Glutamatergic neuron (in vitro differentiated cells): ENCODE measurements at regions not wholly inside any gene's neighbourhood (a gene's known extent, or its start where the extent isn't known, plus 50 kb on each side); places are given as distances from the start of the nearest gene placed in this dataset.

Source experiments
- DNase-seq: peaks from one replicate; pipeline ENCODE4 v3.0.0; 2022
- H3K27ac Mint-ChIP-seq: one replicate; pipeline ENCODE4 v1.8.0; 2020; ENCODE audit warnings: mild to moderate bottlenecking, mixed read lengths, inconsistent platforms; ENCODE audit not compliant: unreplicated experiment
- H3K27me3 Mint-ChIP-seq: one replicate; pipeline ENCODE4 v1.8.0; 2020; ENCODE audit warnings: mild to moderate bottlenecking, moderate library complexity, mixed read lengths, inconsistent platforms; ENCODE audit not compliant: unreplicated experiment
- H3K36me3 Mint-ChIP-seq: one replicate; pipeline ENCODE4 v1.8.0; 2020; ENCODE audit warnings: mild to moderate bottlenecking, mixed read lengths, inconsistent platforms; ENCODE audit not compliant: unreplicated experiment
- H3K4me1 Mint-ChIP-seq: one replicate; pipeline ENCODE4 v1.8.0; 2020; ENCODE audit warnings: mild to moderate bottlenecking, low read depth, mixed read lengths, inconsistent platforms; ENCODE audit not compliant: unreplicated experiment
- H3K4me3 Mint-ChIP-seq: one replicate; pipeline ENCODE4 v1.8.0; 2020; ENCODE audit warnings: mild to moderate bottlenecking, mixed read lengths, inconsistent platforms; ENCODE audit not compliant: unreplicated experiment
- H3K9me3 Mint-ChIP-seq: one replicate; pipeline ENCODE4 v1.8.0; 2020; ENCODE audit warnings: mild to moderate bottlenecking, moderate library complexity, mixed read lengths, inconsistent platforms; ENCODE audit not compliant: unreplicated experiment
- TF ChIP-seq, protein P1 (sequence below): fragments of 200-600 bp; sonication (generic); IDR thresholded peaks from one replicate; pipeline ENCODE4 v1.5.0; 2021; ENCODE audit not compliant: partially characterized antibody, unreplicated experiment

DNA sequence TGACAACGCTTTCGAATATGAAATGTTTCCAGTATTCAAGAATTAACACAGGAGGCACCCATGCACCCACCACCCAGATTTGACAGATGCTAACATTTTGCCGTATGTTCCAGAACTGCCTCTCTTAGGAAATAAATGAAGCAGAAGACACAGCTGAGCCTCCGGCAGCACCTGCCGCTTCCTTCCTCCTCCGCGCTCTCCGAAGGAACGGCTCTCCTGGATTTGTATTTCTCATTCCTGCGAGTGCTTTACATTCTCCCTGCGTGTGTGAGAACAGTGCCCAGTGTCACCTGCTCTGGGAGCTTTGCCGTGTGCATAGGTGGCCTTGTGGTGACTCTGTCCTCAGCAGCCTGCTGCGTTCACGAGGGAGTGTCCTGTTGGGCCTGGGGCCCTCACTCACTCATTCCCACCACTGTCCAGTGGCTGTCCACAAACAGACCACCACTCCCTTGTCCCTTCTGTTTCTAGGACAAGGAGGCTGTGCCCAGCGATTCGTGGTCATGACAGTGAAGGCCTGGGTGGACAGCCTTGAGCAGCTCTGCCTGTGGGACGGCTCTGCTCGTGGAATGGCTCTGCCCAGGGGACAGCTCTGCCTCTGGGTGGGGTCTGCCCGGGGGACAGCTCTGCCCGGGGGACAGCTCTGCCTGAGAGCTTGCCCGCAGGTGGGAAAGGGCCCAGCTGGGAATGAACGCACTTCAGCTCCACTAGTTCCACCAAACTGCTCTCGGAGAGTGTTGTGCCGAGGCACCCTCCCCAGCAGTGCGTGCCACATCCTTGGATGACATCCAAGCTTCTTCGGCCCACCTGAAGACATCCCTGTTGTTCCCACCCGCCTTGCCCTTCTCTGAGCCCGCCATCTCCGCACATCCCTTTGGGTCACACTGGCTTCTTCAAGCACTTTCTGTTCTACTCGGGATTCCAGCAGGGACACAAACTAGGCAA, 170.5 kb upstream of the PPP1R26 start:
- no peak overlapping the region for H3K4me3 Mint-ChIP-seq
- TF ChIP-seq, protein P1, sequence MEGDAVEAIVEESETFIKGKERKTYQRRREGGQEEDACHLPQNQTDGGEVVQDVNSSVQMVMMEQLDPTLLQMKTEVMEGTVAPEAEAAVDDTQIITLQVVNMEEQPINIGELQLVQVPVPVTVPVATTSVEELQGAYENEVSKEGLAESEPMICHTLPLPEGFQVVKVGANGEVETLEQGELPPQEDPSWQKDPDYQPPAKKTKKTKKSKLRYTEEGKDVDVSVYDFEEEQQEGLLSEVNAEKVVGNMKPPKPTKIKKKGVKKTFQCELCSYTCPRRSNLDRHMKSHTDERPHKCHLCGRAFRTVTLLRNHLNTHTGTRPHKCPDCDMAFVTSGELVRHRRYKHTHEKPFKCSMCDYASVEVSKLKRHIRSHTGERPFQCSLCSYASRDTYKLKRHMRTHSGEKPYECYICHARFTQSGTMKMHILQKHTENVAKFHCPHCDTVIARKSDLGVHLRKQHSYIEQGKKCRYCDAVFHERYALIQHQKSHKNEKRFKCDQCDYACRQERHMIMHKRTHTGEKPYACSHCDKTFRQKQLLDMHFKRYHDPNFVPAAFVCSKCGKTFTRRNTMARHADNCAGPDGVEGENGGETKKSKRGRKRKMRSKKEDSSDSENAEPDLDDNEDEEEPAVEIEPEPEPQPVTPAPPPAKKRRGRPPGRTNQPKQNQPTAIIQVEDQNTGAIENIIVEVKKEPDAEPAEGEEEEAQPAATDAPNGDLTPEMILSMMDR = no peak
- peaks cover 22% of the 10 kb centered on the region for H3K4me1 Mint-ChIP-seq
- H3K27me3 Mint-ChIP-seq = peaks cover 15% of the 10 kb centered on the region
- DNase-seq = no peak
- H3K27ac Mint-ChIP-seq = peak overlapping the region; percentile 18
- H3K9me3 Mint-ChIP-seq = peaks cover 4% of the 10 kb centered on the region
- H3K36me3 Mint-ChIP-seq = peaks cover 19% of the 10 kb centered on the region

DNA sequence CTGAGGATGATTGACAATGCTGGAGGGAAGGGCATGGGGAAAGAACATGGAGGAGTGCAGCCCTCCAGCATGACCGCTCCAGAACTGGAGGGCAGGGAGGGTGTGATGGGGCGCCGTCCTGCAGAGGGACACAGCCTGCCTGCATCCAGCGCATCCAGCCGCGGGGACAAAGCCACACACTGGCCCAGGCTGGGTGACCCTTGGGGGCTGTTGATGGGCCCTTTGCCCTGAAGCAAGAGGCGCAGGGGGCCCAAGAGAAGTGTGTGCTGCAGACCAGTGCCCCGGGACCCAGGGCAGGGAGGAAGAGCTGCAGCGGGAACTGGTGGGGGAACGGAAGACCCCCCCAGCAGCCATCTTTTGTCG, 169.8 kb upstream of the PPP1R26 start:
- Mint-ChIP-seq H3K36me3 (peaks cover 17% of the 10 kb centered on the region), H3K4me3 (no peak overlapping the region), H3K27ac (no peak overlapping the region), H3K27me3 (peaks cover 14% of the 10 kb centered on the region), H3K9me3 (peaks cover 4% of the 10 kb centered on the region), H3K4me1 (peaks cover 22% of the 10 kb centered on the region)
- TF ChIP-seq, protein P1 = no peak
- DNase-seq = no peak

DNA sequence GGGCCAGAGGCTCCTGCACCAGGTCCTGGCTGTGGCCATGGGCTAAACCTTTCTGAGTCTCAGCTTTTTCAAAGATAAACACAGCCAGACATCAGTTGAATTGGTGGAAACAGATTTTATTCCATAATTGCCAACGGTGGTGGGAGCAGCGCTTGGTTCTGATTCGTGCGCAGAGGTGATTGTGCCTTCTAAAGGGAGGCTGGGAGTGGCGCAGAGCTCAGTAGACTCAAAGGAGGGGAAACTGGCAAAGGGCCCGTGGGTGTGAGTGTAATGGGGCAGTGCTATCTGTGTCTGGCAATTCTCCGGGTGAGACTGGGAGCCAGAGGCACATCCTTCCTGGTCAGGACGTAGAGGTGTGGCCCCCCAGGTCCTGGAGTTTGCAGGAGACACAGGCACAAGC, 169.4 kb upstream of the PPP1R26 start:
- Mint-ChIP-seq H3K9me3 (peaks cover 4% of the 10 kb centered on the region), H3K27ac (no peak overlapping the region), H3K27me3 (peaks cover 14% of the 10 kb centered on the region), H3K4me3 (no peak overlapping the region), H3K36me3 (peaks cover 16% of the 10 kb centered on the region), H3K4me1 (peaks cover 22% of the 10 kb centered on the region)
- TF ChIP-seq, protein P1 = no peak
- DNase-seq = no peak

DNA sequence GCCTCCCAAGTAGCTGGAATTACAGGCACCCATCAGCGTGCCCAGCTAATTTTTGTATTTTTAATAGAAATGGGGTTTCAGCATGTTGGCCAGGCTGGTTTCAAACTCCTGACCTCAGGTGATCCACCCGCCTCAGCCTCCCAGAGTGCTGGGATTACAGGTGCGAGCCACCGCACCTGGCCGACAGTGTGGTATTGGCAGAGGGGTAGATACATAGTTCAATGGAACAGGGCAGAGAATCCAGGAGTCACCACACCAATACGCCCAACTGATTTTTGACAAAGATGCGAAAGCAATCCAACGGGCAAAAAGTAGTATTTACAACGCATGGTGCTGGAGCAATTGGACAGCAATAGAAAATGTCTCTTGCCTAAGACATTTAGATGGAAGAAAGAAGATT, 164.0 kb upstream of the PPP1R26 start:
- no peak overlapping the region for H3K27ac Mint-ChIP-seq
- peaks cover 13% of the 10 kb centered on the region for H3K36me3 Mint-ChIP-seq
- H3K27me3 Mint-ChIP-seq = peaks cover 4% of the 10 kb centered on the region
- TF ChIP-seq, protein P1 = no peak
- peaks cover 3% of the 10 kb centered on the region for H3K4me1 Mint-ChIP-seq
- DNase-seq = no peak
- no peaks in the 10 kb centered on the region for H3K9me3 Mint-ChIP-seq
- H3K4me3 Mint-ChIP-seq = no peak overlapping the region

DNA sequence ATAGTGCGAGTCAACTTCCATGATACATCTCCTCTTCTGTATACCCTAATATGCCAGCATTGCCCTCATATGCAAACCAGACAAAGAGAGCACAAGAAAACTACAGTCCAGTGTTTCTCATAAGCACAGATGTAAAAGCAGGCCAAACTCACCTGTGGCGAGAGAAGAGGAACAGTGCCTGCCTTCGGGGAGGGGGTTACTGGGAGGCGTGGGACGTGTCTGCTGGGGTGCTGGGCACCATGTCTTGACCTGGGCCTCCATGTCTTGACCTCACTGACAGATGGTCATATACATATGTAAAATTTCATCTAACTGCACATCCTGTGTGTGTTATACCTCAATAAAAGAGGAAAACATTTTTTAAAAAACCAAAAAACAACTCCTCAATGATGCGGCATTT, 159.3 kb upstream of the PPP1R26 start:
- Mint-ChIP-seq H3K27ac (no peak overlapping the region), H3K4me3 (no peak overlapping the region), H3K27me3 (no peaks in the 10 kb centered on the region), H3K9me3 (no peaks in the 10 kb centered on the region), H3K4me1 (peaks cover 3% of the 10 kb centered on the region), H3K36me3 (no peaks in the 10 kb centered on the region)
- DNase-seq = no peak
- TF ChIP-seq, protein P1 = no peak
